GM23338 (cell line): ENCODE measurements at regions not wholly inside any gene's neighbourhood (a gene's known extent, or its start where the extent isn't known, plus 50 kb on each side); places are given as distances from the start of the nearest gene placed in this dataset.

Experiments used
- ATAC-seq: fragments of 200-7000 bp; cut with Tn5 transposase; 3 replicates; pipeline ENCODE4 v1.9.1; 2020
- DNase-seq: peaks from one replicate; pipeline ENCODE4 v3.0.0-alpha.2; 2015; ENCODE audit warnings: low spot score
- H2AFZ ChIP-seq: fragments of 200-600 bp; sonication (generic); 2 replicates; pipeline ENCODE4 v1.8.0; 2016; ENCODE audit warnings: antibody characterized with exemption, mild to moderate bottlenecking, moderate library complexity
- H3F3A ChIP-seq: fragments of 200-600 bp; sonication (generic); replicated peaks from 2 replicates; pipeline ENCODE4 v1.8.0; 2017; ENCODE audit warnings: antibody characterized with exemption, mixed run types, low read depth
- H3K27ac ChIP-seq: fragments of 200-600 bp; sonication (generic); 2 replicates; pipeline ENCODE4 v1.6.1; 2016; ENCODE audit warnings: low read depth
- H3K27me3 ChIP-seq: fragments of 200-600 bp; sonication (generic); 2 replicates; pipeline ENCODE4 v1.8.0; 2016; ENCODE audit warnings: mild to moderate bottlenecking, mixed run types, moderate library complexity; ENCODE audit not compliant: insufficient read depth
- H3K36me3 ChIP-seq: fragments of 200-600 bp; sonication (generic); 2 replicates; pipeline ENCODE4 v1.8.0; 2016; ENCODE audit warnings: mild to moderate bottlenecking; ENCODE audit not compliant: insufficient read depth
- H3K4me1 ChIP-seq: fragments of 200-600 bp; sonication (generic); 2 replicates; pipeline ENCODE4 v1.8.0; 2016; ENCODE audit warnings: mild to moderate bottlenecking, moderate library complexity; ENCODE audit not compliant: insufficient read depth
- H3K4me2 ChIP-seq: fragments of 200-600 bp; sonication (generic); 2 replicates; pipeline ENCODE4 v1.7.1; 2017; ENCODE audit warnings: mixed run types
- H3K4me3 ChIP-seq: fragments of 200-600 bp; sonication (generic); 2 replicates; pipeline ENCODE4 v1.6.1; 2016; ENCODE audit warnings: mixed run types
- H3K79me2 ChIP-seq: fragments of 200-600 bp; sonication (generic); replicated peaks from 2 replicates; pipeline ENCODE4 v1.8.0; 2017; ENCODE audit warnings: mild to moderate bottlenecking; ENCODE audit not compliant: insufficient read depth
- H3K9me2 ChIP-seq: fragments of 200-600 bp; sonication (generic); 2 replicates; pipeline ENCODE4 v1.8.0; 2017; ENCODE audit not compliant: insufficient read depth
- H4K20me1 ChIP-seq: fragments of 200-600 bp; sonication (generic); replicated peaks from 2 replicates; pipeline ENCODE4 v1.8.0; 2017; ENCODE audit warnings: mild to moderate bottlenecking; ENCODE audit not compliant: insufficient read depth
- H3K27ac Mint-ChIP-seq: 2 replicates; pipeline ENCODE4 v1.8.0; 2020; ENCODE audit warnings: inconsistent platforms, mild to moderate bottlenecking, moderate library complexity, mixed read lengths
- H3K27me3 Mint-ChIP-seq: 3 replicates; pipeline ENCODE4 v1.8.0; 2022; ENCODE audit warnings: low read depth, mild to moderate bottlenecking, moderate library complexity, mixed read lengths, inconsistent platforms; ENCODE audit not compliant: insufficient read depth, poor library complexity
- H3K36me3 Mint-ChIP-seq: 3 replicates; pipeline ENCODE4 v1.8.0; 2021; ENCODE audit warnings: low read depth, mild to moderate bottlenecking, inconsistent platforms, moderate library complexity, mixed read lengths
- H3K4me1 Mint-ChIP-seq: 3 replicates; pipeline ENCODE4 v1.8.0; 2020; ENCODE audit warnings: mild to moderate bottlenecking, inconsistent platforms, mixed read lengths
- H3K4me3 Mint-ChIP-seq: 3 replicates; pipeline ENCODE4 v1.8.0; 2021; ENCODE audit warnings: moderate library complexity, mild to moderate bottlenecking, inconsistent platforms, mixed read lengths
- H3K9me3 Mint-ChIP-seq: 3 replicates; pipeline ENCODE4 v1.8.0; 2020; ENCODE audit warnings: moderate library complexity, mild to moderate bottlenecking, inconsistent platforms, mixed read lengths
- CREB1 ChIP-seq: fragments of 250-450 bp; sonication (Bioruptor Pico); IDR thresholded peaks from 2 replicates; pipeline ENCODE4 v1.5.0; 2020; ENCODE audit warnings: low read depth, mild to moderate bottlenecking, moderate library complexity
- EZH2 ChIP-seq: fragments of 200-600 bp; sonication (generic); IDR thresholded peaks from one replicate; pipeline ENCODE4 v1.8.0; 2017; ENCODE audit warnings: antibody characterized with exemption, mild to moderate bottlenecking, low read depth; ENCODE audit not compliant: unreplicated experiment
- EZH2phosphoT487 ChIP-seq: fragments of 200-600 bp; sonication (generic); IDR thresholded peaks from one replicate; pipeline ENCODE4 v1.8.1; 2018; ENCODE audit warnings: antibody characterized with exemption; ENCODE audit not compliant: unreplicated experiment
- JUNB ChIP-seq: IDR thresholded peaks from one replicate; pipeline ENCODE4 v1.6.1; 2016; ENCODE audit warnings: antibody characterized with exemption; ENCODE audit not compliant: unreplicated experiment
- NANOG ChIP-seq: IDR thresholded peaks from 2 replicates; pipeline ENCODE4 v1.6.1; 2016; ENCODE audit warnings: antibody characterized with exemption, borderline replicate concordance
- POLR2AphosphoS5 ChIP-seq: IDR thresholded peaks from 2 replicates; pipeline ENCODE4 v1.6.1; 2016; ENCODE audit warnings: antibody characterized with exemption, low read depth
- ZNF114 ChIP-seq: fragments of 250-450 bp; sonication (Bioruptor Pico); IDR thresholded peaks from 2 replicates; pipeline ENCODE4 v1.5.0; 2020; ENCODE audit warnings: mild to moderate bottlenecking, moderate library complexity
- ZNF331 ChIP-seq: fragments of 250-450 bp; sonication (Bioruptor Pico); IDR thresholded peaks from 2 replicates; pipeline ENCODE4 v1.5.0; 2020; ENCODE audit warnings: low read depth, mild to moderate bottlenecking, moderate library complexity
- TF ChIP-seq, protein P1 (sequence below): fragments of 250-450 bp; sonication (Bioruptor Pico); IDR thresholded peaks from 2 replicates; pipeline ENCODE4 v1.5.0; 2020; ENCODE audit warnings: mild to moderate bottlenecking, moderate library complexity
- TF ChIP-seq, protein P2 (sequence below), 2 experiments: fragments of 200-600 bp in 1 of 2; sonication (generic) in 1 of 2; conservative IDR thresholded peaks; 2 replicates each; pipeline versions ENCODE4 v1.5.1 to v1.6.1; 2016 to 2017; ENCODE audit warnings: antibody characterized with exemption in 2 of 2, low read depth in 2 of 2, mild to moderate bottlenecking in 2 of 2, moderate library complexity in 1 of 2
- TF ChIP-seq, protein P3 (sequence below): IDR thresholded peaks from 2 replicates; pipeline ENCODE4 v1.6.1; 2016; ENCODE audit warnings: antibody characterized with exemption
- TF ChIP-seq, protein P4 (sequence below): IDR thresholded peaks from one replicate; pipeline ENCODE4 v1.6.1; 2018; ENCODE audit warnings: antibody characterized with exemption; ENCODE audit not compliant: unreplicated experiment

DNA sequence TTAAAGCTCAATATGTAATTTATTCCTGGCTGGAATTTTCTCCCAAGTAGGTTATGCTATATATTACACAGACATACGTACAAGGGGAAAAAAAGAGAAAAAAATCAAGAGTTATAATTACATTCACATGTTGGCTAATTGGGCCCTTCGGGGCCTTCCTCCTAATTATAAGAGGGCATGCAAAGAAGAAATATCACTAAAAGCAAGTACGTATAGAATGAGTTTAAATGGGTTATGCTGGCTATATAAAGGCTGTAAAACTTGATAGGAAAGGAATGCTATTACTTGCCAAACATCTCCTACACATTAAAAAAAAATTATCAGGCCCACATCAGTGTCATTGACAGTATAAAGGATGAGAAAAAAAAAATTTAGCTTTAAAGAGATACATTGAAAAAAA, 1396.1 kb upstream of the ADGRL4 start (continued):
- TF ChIP-seq, protein P1, sequence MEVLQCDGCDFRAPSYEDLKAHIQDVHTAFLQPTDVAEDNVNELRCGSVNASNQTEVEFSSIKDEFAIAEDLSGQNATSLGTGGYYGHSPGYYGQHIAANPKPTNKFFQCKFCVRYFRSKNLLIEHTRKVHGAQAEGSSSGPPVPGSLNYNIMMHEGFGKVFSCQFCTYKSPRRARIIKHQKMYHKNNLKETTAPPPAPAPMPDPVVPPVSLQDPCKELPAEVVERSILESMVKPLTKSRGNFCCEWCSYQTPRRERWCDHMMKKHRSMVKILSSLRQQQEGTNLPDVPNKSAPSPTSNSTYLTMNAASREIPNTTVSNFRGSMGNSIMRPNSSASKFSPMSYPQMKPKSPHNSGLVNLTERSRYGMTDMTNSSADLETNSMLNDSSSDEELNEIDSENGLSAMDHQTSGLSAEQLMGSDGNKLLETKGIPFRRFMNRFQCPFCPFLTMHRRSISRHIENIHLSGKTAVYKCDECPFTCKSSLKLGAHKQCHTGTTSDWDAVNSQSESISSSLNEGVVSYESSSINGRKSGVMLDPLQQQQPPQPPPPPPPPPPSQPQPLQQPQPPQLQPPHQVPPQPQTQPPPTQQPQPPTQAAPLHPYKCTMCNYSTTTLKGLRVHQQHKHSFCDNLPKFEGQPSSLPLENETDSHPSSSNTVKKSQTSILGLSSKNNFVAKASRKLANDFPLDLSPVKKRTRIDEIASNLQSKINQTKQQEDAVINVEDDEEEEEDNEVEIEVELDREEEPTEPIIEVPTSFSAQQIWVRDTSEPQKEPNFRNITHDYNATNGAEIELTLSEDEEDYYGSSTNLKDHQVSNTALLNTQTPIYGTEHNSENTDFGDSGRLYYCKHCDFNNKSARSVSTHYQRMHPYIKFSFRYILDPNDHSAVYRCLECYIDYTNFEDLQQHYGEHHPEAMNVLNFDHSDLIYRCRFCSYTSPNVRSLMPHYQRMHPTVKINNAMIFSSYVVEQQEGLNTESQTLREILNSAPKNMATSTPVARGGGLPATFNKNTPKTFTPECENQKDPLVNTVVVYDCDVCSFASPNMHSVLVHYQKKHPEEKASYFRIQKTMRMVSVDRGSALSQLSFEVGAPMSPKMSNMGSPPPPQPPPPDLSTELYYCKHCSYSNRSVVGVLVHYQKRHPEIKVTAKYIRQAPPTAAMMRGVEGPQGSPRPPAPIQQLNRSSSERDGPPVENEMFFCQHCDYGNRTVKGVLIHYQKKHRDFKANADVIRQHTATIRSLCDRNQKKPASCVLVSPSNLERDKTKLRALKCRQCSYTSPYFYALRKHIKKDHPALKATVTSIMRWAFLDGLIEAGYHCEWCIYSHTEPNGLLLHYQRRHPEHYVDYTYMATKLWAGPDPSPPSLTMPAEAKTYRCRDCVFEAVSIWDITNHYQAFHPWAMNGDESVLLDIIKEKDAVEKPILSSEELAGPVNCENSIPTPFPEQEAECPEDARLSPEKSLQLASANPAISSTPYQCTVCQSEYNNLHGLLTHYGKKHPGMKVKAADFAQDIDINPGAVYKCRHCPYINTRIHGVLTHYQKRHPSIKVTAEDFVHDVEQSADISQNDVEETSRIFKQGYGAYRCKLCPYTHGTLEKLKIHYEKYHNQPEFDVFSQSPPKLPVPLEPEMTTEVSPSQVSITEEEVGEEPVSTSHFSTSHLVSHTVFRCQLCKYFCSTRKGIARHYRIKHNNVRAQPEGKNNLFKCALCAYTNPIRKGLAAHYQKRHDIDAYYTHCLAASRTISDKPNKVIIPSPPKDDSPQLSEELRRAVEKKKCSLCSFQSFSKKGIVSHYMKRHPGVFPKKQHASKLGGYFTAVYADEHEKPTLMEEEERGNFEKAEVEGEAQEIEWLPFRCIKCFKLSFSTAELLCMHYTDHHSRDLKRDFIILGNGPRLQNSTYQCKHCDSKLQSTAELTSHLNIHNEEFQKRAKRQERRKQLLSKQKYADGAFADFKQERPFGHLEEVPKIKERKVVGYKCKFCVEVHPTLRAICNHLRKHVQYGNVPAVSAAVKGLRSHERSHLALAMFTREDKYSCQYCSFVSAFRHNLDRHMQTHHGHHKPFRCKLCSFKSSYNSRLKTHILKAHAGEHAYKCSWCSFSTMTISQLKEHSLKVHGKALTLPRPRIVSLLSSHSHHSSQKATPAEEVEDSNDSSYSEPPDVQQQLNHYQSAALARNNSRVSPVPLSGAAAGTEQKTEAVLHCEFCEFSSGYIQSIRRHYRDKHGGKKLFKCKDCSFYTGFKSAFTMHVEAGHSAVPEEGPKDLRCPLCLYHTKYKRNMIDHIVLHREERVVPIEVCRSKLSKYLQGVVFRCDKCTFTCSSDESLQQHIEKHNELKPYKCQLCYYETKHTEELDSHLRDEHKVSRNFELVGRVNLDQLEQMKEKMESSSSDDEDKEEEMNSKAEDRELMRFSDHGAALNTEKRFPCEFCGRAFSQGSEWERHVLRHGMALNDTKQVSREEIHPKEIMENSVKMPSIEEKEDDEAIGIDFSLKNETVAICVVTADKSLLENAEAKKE = no peak
- TF ChIP-seq JUNB (no peak), CREB1 (CRISPR knock-in tag) (no peak), ZNF331 (CRISPR knock-in tag) (no peak), ZNF114 (CRISPR knock-in tag) (no peak)
- TF ChIP-seq, protein P2, sequence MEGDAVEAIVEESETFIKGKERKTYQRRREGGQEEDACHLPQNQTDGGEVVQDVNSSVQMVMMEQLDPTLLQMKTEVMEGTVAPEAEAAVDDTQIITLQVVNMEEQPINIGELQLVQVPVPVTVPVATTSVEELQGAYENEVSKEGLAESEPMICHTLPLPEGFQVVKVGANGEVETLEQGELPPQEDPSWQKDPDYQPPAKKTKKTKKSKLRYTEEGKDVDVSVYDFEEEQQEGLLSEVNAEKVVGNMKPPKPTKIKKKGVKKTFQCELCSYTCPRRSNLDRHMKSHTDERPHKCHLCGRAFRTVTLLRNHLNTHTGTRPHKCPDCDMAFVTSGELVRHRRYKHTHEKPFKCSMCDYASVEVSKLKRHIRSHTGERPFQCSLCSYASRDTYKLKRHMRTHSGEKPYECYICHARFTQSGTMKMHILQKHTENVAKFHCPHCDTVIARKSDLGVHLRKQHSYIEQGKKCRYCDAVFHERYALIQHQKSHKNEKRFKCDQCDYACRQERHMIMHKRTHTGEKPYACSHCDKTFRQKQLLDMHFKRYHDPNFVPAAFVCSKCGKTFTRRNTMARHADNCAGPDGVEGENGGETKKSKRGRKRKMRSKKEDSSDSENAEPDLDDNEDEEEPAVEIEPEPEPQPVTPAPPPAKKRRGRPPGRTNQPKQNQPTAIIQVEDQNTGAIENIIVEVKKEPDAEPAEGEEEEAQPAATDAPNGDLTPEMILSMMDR (conservative IDR thresholded peaks at IDR 0.05; ENCODE audit: low read depth in 2 of 2) = no peak
- TF ChIP-seq, protein P3, sequence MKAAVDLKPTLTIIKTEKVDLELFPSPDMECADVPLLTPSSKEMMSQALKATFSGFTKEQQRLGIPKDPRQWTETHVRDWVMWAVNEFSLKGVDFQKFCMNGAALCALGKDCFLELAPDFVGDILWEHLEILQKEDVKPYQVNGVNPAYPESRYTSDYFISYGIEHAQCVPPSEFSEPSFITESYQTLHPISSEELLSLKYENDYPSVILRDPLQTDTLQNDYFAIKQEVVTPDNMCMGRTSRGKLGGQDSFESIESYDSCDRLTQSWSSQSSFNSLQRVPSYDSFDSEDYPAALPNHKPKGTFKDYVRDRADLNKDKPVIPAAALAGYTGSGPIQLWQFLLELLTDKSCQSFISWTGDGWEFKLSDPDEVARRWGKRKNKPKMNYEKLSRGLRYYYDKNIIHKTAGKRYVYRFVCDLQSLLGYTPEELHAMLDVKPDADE = no peak

DNA sequence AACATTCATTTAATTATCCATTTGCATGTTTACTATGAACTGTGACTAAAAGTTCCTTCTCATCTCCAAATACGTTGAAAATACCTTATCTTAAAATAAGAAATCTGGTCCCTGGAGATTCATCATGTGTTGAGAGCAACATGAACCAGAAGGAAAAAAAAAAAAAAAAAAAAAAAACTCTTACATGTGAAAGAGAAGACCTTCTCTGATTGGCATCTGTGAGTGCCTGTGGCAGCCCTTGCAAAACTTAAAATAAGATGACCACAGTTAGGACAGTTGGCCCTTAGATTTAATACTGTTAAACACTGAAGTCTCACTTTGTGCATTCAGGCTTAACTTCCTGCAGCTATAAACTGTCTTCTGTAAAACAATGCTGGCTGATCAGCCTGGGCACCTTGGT, 1395.2 kb upstream of the ADGRL4 start:
- Histone ChIP-seq H2AFZ (no peak overlapping the region), H3K27ac (no peak overlapping the region), H3K4me2 (no peak overlapping the region), H4K20me1 (no peaks in the 10 kb centered on the region), H3K9me2 (no peaks in the 10 kb centered on the region), H3F3A (no peaks in the 10 kb centered on the region), H3K4me1 (no peaks in the 10 kb centered on the region), H3K79me2 (no peaks in the 10 kb centered on the region), H3K4me3 (no peak overlapping the region), H3K36me3 (peaks cover 3% of the 10 kb centered on the region; the same call in 1 of the 2 replicates), H3K27me3 (no peaks in the 10 kb centered on the region)
- Mint-ChIP-seq H3K36me3 (peaks cover 13% of the 10 kb centered on the region), H3K4me1 (no peaks in the 10 kb centered on the region), H3K27ac (no peak overlapping the region), H3K9me3 (peaks cover 26% of the 10 kb centered on the region), H3K4me3 (no peak overlapping the region), H3K27me3 (peaks cover 2% of the 10 kb centered on the region)
- ATAC-seq (no peak), DNase-seq (no peak)
- TF ChIP-seq, protein P4, sequence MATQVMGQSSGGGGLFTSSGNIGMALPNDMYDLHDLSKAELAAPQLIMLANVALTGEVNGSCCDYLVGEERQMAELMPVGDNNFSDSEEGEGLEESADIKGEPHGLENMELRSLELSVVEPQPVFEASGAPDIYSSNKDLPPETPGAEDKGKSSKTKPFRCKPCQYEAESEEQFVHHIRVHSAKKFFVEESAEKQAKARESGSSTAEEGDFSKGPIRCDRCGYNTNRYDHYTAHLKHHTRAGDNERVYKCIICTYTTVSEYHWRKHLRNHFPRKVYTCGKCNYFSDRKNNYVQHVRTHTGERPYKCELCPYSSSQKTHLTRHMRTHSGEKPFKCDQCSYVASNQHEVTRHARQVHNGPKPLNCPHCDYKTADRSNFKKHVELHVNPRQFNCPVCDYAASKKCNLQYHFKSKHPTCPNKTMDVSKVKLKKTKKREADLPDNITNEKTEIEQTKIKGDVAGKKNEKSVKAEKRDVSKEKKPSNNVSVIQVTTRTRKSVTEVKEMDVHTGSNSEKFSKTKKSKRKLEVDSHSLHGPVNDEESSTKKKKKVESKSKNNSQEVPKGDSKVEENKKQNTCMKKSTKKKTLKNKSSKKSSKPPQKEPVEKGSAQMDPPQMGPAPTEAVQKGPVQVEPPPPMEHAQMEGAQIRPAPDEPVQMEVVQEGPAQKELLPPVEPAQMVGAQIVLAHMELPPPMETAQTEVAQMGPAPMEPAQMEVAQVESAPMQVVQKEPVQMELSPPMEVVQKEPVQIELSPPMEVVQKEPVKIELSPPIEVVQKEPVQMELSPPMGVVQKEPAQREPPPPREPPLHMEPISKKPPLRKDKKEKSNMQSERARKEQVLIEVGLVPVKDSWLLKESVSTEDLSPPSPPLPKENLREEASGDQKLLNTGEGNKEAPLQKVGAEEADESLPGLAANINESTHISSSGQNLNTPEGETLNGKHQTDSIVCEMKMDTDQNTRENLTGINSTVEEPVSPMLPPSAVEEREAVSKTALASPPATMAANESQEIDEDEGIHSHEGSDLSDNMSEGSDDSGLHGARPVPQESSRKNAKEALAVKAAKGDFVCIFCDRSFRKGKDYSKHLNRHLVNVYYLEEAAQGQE = no peak
- TF ChIP-seq NANOG = no peak
- no peak for TF ChIP-seq CREB1 (CRISPR knock-in tag)
- no peak for TF ChIP-seq ZNF331 (CRISPR knock-in tag)
- no peak for TF ChIP-seq EZH2
- TF ChIP-seq EZH2phosphoT487 = no peak
- TF ChIP-seq POLR2AphosphoS5 = no peak
